ENCODE measurements at regions not wholly inside any gene's neighbourhood (a gene's known extent, or its start where the extent isn't known, plus 50 kb on each side); places are given as distances from the start of the nearest gene placed in this dataset.

DNA sequence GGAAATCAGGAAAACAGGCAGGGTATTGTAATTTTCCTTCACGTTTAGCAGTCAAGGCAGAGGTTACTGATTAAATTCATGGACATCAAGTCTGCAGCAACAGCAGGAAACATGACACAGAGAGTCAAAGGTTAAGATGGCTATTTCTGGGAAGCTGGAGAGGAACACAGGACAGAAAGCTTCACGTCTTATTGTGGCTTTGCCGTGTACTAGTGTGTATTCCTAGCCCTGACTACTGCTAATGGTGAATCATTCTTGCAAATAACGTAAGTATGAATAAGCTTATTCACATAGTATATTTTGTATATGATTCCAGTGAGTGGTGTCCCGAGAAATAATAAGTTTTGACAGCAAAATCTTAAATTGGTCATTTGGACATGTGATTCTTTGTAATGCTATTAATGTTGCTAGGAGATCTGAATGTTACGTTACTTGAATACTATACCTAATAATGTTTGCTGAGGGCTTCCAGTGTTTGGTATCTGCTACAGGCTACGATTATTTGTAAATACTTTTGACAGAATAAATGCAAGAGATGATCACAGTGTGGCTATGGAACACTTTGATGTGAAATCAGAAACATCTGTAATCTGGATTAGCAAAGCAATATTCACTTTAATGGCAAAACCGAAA lies 77.4 kb downstream of the DISP1 start:
- Histone ChIP-seq H3K27ac (ENCODE audit: low read depth, low read length) (no peak overlapping the region), H3K27me3 (ENCODE audit: control insufficient read depth in 5 of 5, insufficient read depth in 4 of 5, low read length in 5 of 5) (no peaks in the 10 kb centered on the region), H3K9me3 (ENCODE audit: control insufficient read depth in 5 of 5, low read length in 5 of 5) (no peaks in the 10 kb centered on the region), H3K9ac (ENCODE audit: low read length in 5 of 5) (no peak overlapping the region), H3K36me3 (ENCODE audit: control insufficient read depth in 5 of 5, insufficient read depth in 5 of 5, low read length in 5 of 5) (peaks cover 0 to 3% (median 0%) of the 10 kb centered on the region in 5 donors), H3K4me3 (ENCODE audit: low read depth in 1 of 5, low read length in 5 of 5) (no peak overlapping the region), H3K4me1 (ENCODE audit: control insufficient read depth in 5 of 5, insufficient read depth in 5 of 5, low read length in 5 of 5) (peaks cover 0 to 20% (median 6%) of the 10 kb centered on the region in 5 donors)

DNA sequence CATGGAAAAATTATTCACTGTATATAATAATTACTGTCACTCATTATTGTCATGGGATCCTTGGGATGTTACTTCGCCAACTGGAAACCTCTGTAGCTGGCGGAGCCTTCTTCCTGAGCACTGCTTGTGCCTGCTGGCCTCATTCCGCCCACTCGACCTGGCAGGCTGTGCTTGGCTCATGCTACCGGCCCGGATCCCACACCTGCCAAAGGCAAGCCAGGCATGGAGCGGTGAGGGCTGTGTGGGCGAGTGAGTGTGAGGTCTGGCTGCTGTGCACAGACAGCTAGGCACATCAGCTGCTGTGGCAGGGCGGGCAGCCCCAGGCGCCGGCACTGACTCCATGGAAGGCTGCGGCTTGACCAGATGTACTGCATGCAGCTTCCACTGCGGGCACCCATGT lies 78.4 kb downstream of the DISP1 start:
- Histone ChIP-seq H3K4me3 (ENCODE audit: low read depth in 1 of 5, low read length in 5 of 5) (no peak overlapping the region), H3K9ac (ENCODE audit: low read length in 5 of 5) (no peak overlapping the region), H3K27me3 (ENCODE audit: control insufficient read depth in 5 of 5, insufficient read depth in 4 of 5, low read length in 5 of 5) (no peaks in the 10 kb centered on the region), H3K27ac (ENCODE audit: low read depth, low read length) (no peak overlapping the region), H3K36me3 (ENCODE audit: control insufficient read depth in 5 of 5, insufficient read depth in 5 of 5, low read length in 5 of 5) (peaks cover 0 to 3% (median 0%) of the 10 kb centered on the region in 5 donors), H3K4me1 (ENCODE audit: control insufficient read depth in 5 of 5, insufficient read depth in 5 of 5, low read length in 5 of 5) (peaks cover 0 to 23% (median 12%) of the 10 kb centered on the region in 5 donors), H3K9me3 (ENCODE audit: control insufficient read depth in 5 of 5, low read length in 5 of 5) (no peaks in the 10 kb centered on the region)

DNA sequence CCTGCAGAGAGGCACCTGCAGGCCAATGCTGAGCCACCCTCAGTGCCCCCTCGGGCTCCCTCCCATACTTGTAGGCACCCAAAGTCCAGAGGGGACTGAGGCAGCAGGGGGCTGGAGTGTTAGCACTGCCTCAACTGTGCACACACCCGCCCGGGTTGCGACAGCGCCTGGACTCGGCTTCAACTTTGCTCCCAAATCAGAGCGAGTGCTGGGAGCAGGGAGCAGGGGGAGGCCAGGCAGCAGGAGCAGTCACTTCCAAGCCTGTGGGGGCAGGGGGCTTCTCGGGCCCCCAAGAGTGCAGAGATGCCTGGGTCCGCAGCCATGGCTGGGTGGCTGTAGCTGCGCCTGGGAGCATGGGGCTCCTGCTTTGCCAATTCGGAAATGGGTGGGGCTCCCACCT lies 79.5 kb downstream of the DISP1 start:
- peaks cover 0 to 21% (median 12%) of the 10 kb centered on the region in 5 donors for H3K4me1 ChIP-seq (ENCODE audit: control insufficient read depth in 5 of 5, insufficient read depth in 5 of 5, low read length in 5 of 5)
- H3K27me3 ChIP-seq (ENCODE audit: control insufficient read depth in 5 of 5, insufficient read depth in 4 of 5, low read length in 5 of 5) = no peaks in the 10 kb centered on the region
- H3K27ac ChIP-seq (ENCODE audit: low read depth, low read length) = no peak overlapping the region
- H3K9ac ChIP-seq (ENCODE audit: low read length in 5 of 5) = no peak overlapping the region
- no peak overlapping the region for H3K4me3 ChIP-seq (ENCODE audit: low read depth in 1 of 5, low read length in 5 of 5)
- peaks cover 0 to 3% (median 0%) of the 10 kb centered on the region in 5 donors for H3K36me3 ChIP-seq (ENCODE audit: control insufficient read depth in 5 of 5, insufficient read depth in 5 of 5, low read length in 5 of 5)
- no peaks in the 10 kb centered on the region for H3K9me3 ChIP-seq (ENCODE audit: control insufficient read depth in 5 of 5, low read length in 5 of 5)

DNA sequence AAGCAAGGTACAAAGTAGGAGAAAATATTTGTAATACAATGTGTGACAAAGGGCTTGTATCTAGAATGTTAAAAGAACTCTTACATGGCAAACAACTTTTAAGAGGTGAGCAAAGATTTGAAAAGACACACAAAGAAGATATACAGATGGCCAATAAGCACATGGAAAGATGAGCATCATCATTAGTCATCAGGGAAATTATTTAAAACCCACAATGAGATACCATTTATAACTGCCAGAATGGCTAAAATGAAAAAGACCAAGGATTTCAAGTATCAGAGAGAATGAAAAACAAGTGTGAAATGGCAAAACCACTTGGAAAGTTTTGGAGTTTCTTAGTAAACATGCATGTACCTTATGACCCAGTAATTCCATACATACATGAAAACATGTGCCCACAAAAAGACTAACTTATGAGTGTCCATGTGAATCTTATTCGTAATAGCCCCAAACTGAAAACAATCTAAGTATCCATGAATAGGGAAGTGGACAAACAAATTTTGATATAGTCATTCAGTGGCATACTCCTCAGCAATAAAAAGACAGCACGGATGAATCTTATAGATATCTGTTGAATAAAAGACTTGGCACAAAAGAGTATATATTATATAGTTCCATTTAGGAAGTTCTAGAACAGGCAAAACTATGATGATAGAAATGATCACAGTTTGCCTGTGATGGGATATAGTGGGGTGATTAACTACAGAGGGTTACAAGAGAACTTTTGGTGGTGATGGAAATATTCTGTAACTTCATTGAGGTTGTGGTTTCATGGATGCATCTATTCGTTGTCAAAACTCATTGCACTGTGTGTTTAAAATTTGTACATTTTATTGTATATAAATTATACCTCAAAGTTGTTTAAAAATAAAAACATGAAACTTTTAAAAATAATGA lies 82.0 kb downstream of the DISP1 start:
- Histone ChIP-seq H3K9ac (ENCODE audit: low read length in 5 of 5) (peak overlapping the region in 1 of 5 donors; percentile 31), H3K9me3 (ENCODE audit: control insufficient read depth in 5 of 5, low read length in 5 of 5) (no peaks in the 10 kb centered on the region), H3K4me1 (ENCODE audit: control insufficient read depth in 5 of 5, insufficient read depth in 5 of 5, low read length in 5 of 5) (peaks cover 0 to 13% (median 10%) of the 10 kb centered on the region in 5 donors), H3K36me3 (ENCODE audit: control insufficient read depth in 5 of 5, insufficient read depth in 5 of 5, low read length in 5 of 5) (peaks cover 0 to 3% (median 0%) of the 10 kb centered on the region in 5 donors), H3K4me3 (ENCODE audit: low read depth in 1 of 5, low read length in 5 of 5) (no peak overlapping the region), H3K27me3 (ENCODE audit: control insufficient read depth in 5 of 5, insufficient read depth in 4 of 5, low read length in 5 of 5) (no peaks in the 10 kb centered on the region), H3K27ac (ENCODE audit: low read depth, low read length) (no peak overlapping the region)

DNA sequence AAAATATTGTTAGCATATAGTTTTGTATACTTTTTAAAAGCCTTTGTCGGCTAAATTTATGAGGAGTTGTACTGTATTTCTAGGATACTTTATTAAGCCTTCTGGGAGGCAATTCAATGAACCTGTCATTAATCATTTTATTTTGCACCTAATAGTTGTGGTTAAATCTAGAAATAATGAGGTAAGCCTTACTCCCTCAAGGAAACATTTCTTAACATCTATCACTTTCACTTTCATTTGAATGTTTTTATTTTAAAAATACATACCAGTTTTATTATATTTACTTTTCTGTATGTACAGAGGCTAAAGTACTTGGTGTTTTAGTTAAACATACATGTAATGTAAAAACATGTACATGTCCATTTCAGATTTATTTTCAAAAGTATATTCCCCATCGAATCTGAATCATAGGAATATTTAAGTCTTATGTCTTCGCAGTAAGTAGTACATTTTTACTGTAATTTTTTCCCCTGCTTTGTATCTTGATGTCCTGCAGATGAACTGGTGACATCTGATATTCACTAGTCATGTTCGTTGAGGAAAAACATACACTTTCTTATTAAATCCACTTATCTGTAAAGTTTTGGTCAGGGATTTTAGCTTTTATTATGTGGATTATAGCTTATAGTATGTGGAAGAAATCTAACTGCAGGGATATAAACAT lies 82.8 kb downstream of the DISP1 start:
- H3K36me3 ChIP-seq (ENCODE audit: control insufficient read depth in 5 of 5, insufficient read depth in 5 of 5, low read length in 5 of 5) = peaks cover 0 to 3% (median 0%) of the 10 kb centered on the region in 5 donors
- peaks cover 0 to 12% (median 9%) of the 10 kb centered on the region in 5 donors for H3K4me1 ChIP-seq (ENCODE audit: control insufficient read depth in 5 of 5, insufficient read depth in 5 of 5, low read length in 5 of 5)
- peak overlapping the region; percentile 45 for H3K27ac ChIP-seq (ENCODE audit: low read depth, low read length)
- peak overlapping the region in 4 of 5 donors; percentile 56 to 64 (median 64) for H3K9ac ChIP-seq (ENCODE audit: low read length in 5 of 5)
- no peaks in the 10 kb centered on the region for H3K9me3 ChIP-seq (ENCODE audit: control insufficient read depth in 5 of 5, low read length in 5 of 5)
- no peaks in the 10 kb centered on the region for H3K27me3 ChIP-seq (ENCODE audit: control insufficient read depth in 5 of 5, insufficient read depth in 4 of 5, low read length in 5 of 5)
- peak overlapping the region; percentile 33 to 52 (median 50) for H3K4me3 ChIP-seq (ENCODE audit: low read depth in 1 of 5, low read length in 5 of 5)

DNA sequence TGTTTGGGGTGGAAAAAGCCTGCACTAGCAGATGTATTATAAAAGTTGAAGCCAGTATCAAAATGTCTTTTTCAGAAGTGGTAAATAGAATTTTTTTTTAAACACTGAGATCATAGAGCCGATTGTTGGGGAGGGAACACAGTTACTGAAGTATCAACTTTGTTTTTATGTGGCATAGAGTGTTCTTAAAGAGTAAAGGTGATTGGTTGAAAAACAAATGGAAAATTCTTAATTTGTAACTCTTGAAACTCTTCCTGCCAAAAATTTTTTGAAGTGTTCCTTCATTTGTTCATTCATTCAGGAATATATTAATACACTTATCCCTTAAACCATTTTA lies 83.3 kb downstream of the DISP1 start:
- peaks cover 0 to 3% (median 0%) of the 10 kb centered on the region in 5 donors for H3K36me3 ChIP-seq (ENCODE audit: control insufficient read depth in 5 of 5, insufficient read depth in 5 of 5, low read length in 5 of 5)
- no peaks in the 10 kb centered on the region for H3K27me3 ChIP-seq (ENCODE audit: control insufficient read depth in 5 of 5, insufficient read depth in 4 of 5, low read length in 5 of 5)
- no peaks in the 10 kb centered on the region for H3K9me3 ChIP-seq (ENCODE audit: control insufficient read depth in 5 of 5, low read length in 5 of 5)
- peak overlapping the region in 3 of 5 donors; percentile 56 to 64 (median 63) for H3K9ac ChIP-seq (ENCODE audit: low read length in 5 of 5)
- peak overlapping the region; percentile 33 to 52 (median 50) for H3K4me3 ChIP-seq (ENCODE audit: low read depth in 1 of 5, low read length in 5 of 5)
- peak overlapping the region; percentile 45 for H3K27ac ChIP-seq (ENCODE audit: low read depth, low read length)
- peaks cover 0 to 12% (median 9%) of the 10 kb centered on the region in 5 donors for H3K4me1 ChIP-seq (ENCODE audit: control insufficient read depth in 5 of 5, insufficient read depth in 5 of 5, low read length in 5 of 5)

DNA sequence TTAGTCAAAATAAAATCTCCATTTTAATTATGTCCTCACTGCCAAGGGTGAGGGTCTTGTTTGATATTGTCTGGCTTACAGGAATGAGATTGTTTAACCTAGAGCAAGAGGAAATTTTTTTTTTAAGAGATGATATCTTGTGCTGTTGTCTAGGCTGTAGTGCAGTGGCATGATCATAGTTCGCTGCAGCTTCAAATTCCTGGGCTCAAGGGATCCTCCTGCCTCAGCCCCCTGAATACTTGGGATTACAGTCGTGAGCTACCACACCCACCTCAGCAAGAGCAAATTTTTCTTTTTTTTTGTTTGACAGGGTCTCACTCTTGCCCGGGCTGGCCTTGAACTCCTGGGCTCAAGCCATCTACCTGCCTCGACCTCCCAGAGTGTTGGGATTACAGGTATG lies 84.6 kb downstream of the DISP1 start:
- peaks cover 0 to 12% (median 9%) of the 10 kb centered on the region in 5 donors for H3K4me1 ChIP-seq (ENCODE audit: control insufficient read depth in 5 of 5, insufficient read depth in 5 of 5, low read length in 5 of 5)
- H3K36me3 ChIP-seq (ENCODE audit: control insufficient read depth in 5 of 5, insufficient read depth in 5 of 5, low read length in 5 of 5) = no peaks in the 10 kb centered on the region
- H3K27me3 ChIP-seq (ENCODE audit: control insufficient read depth in 5 of 5, insufficient read depth in 4 of 5, low read length in 5 of 5) = no peaks in the 10 kb centered on the region
- H3K27ac ChIP-seq (ENCODE audit: low read depth, low read length) = no peak overlapping the region
- no peaks in the 10 kb centered on the region for H3K9me3 ChIP-seq (ENCODE audit: control insufficient read depth in 5 of 5, low read length in 5 of 5)
- no peak overlapping the region for H3K4me3 ChIP-seq (ENCODE audit: low read depth in 1 of 5, low read length in 5 of 5)
- no peak overlapping the region for H3K9ac ChIP-seq (ENCODE audit: low read length in 5 of 5)

DNA sequence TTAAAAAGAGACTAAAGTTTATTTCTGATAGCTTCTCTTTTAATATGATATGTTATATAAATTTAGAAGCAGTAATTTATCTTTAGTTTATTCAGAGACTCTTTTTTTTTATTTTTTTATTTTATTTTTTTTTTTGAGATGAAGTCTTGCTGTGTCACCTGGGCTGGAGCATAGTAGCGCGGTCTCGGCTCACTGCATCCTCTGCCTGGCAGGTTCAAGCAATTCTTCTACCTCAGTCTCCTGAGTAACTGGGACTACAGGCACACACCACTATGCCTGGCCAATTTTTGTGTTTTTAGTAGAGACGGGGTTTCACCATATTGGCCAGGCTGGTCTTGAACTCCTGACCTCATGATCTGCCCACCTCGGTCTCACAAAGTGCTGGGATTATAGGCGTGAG lies 89.6 kb downstream of the DISP1 start:
- Histone ChIP-seq H3K36me3 (ENCODE audit: control insufficient read depth in 5 of 5, insufficient read depth in 5 of 5, low read length in 5 of 5) (no peaks in the 10 kb centered on the region), H3K9ac (ENCODE audit: low read length in 5 of 5) (no peak overlapping the region), H3K9me3 (ENCODE audit: control insufficient read depth in 5 of 5, low read length in 5 of 5) (no peaks in the 10 kb centered on the region), H3K4me1 (ENCODE audit: control insufficient read depth in 5 of 5, insufficient read depth in 5 of 5, low read length in 5 of 5) (peaks cover 0 to 3% (median under 1%) of the 10 kb centered on the region in 5 donors), H3K27ac (ENCODE audit: low read depth, low read length) (no peak overlapping the region), H3K4me3 (ENCODE audit: low read depth in 1 of 5, low read length in 5 of 5) (no peak overlapping the region), H3K27me3 (ENCODE audit: control insufficient read depth in 5 of 5, insufficient read depth in 4 of 5, low read length in 5 of 5) (no peaks in the 10 kb centered on the region)

DNA sequence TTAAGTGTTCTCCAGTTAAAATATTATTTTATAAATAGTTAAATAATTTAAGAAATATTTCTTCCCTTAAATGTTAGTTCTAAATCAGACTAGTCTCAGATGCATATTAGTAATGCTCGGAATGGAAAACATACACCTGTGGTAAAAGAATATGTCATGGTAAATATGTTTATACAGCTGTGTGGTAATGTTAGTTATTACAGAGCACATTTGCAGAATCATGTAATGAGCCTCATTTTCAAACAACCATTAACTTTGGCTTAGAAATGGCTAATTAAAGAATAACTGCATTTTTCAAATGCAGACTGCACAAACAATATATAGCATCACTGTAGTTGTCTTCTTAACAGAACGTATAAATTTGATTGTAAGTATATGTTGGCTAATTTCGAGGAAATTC lies 90.3 kb downstream of the DISP1 start:
- Histone ChIP-seq H3K4me3 (ENCODE audit: low read depth in 1 of 5, low read length in 5 of 5) (no peak overlapping the region), H3K27me3 (ENCODE audit: control insufficient read depth in 5 of 5, insufficient read depth in 4 of 5, low read length in 5 of 5) (no peaks in the 10 kb centered on the region), H3K4me1 (ENCODE audit: control insufficient read depth in 5 of 5, insufficient read depth in 5 of 5, low read length in 5 of 5) (peaks cover 0 to 6% (median 4%) of the 10 kb centered on the region in 5 donors), H3K27ac (ENCODE audit: low read depth, low read length) (no peak overlapping the region), H3K9me3 (ENCODE audit: control insufficient read depth in 5 of 5, low read length in 5 of 5) (no peaks in the 10 kb centered on the region), H3K36me3 (ENCODE audit: control insufficient read depth in 5 of 5, insufficient read depth in 5 of 5, low read length in 5 of 5) (no peaks in the 10 kb centered on the region), H3K9ac (ENCODE audit: low read length in 5 of 5) (no peak overlapping the region)

Data from subcutaneous abdominal adipose tissue (tissue), 5 donors.